Upper lobe of left lung (tissue), 6 donors: ENCODE measurements at regions not wholly inside any gene's neighbourhood (a gene's known extent, or its start where the extent isn't known, plus 50 kb on each side); places are given as distances from the start of the nearest gene placed in this dataset.
"Not testable (repeated sequence)": the region's sequence is repeated elsewhere in the genome, so short reads cannot be mapped to it uniquely, and the experiment has no call there.

Experiments
- ATAC-seq, 2 donors: fragments of 200-7000 bp; cut with Tn5 transposase; one replicate each; pipeline ENCODE4 v1.9.1; 2022; ENCODE audit warnings: mild to moderate bottlenecking in 2 of 2, moderate library complexity in 2 of 2; ENCODE audit not compliant: low FRiP score in 2 of 2
- DNase-seq, 2 donors: peaks; one replicate each; pipeline ENCODE4 v3.0.0-alpha.2; 2019 to 2020
- H3K27ac ChIP-seq, 4 donors: fragments of 200-600 bp; sonication (generic); one replicate each; pipeline ENCODE4 v1.5.1; 2016 to 2019
- H3K27me3 ChIP-seq, 4 donors: fragments of 200-600 bp; sonication (generic); one replicate each; pipeline ENCODE4 v1.5.1; 2017 to 2019
- H3K36me3 ChIP-seq, 4 donors: fragments of 200-600 bp; sonication (generic); one replicate each; pipeline ENCODE4 v1.5.1; 2016 to 2019
- H3K4me1 ChIP-seq, 4 donors: fragments of 200-600 bp; sonication (generic); one replicate each; pipeline ENCODE4 v1.5.1; 2018 to 2019
- H3K4me3 ChIP-seq, 4 donors: fragments of 200-600 bp; sonication (generic); one replicate each; pipeline ENCODE4 v1.5.1; 2017 to 2019; ENCODE audit warnings: mild to moderate bottlenecking in 2 of 4, moderate library complexity in 1 of 4
- H3K9me3 ChIP-seq, 4 donors: fragments of 200-600 bp; sonication (generic); one replicate each; pipeline ENCODE4 v1.5.1; 2018 to 2019
- EP300 ChIP-seq, 4 donors: sonication (generic); formaldehyde crosslinking; IDR thresholded peaks; one replicate each; pipeline ENCODE4 v1.5.1; 2017; ENCODE audit warnings: antibody characterized with exemption in 4 of 4, control low read depth in 2 of 4
- POLR2A ChIP-seq, 4 donors: fragments of 450-650 bp; IDR thresholded peaks; one replicate each; pipeline ENCODE4 v1.5.1; 2016 to 2017; ENCODE audit warnings: antibody characterized with exemption in 4 of 4, mild to moderate bottlenecking in 2 of 4
- POLR2AphosphoS5 ChIP-seq, 2 donors: sonication (generic); formaldehyde crosslinking; IDR thresholded peaks; one replicate each; pipeline ENCODE4 v1.5.1; 2017; ENCODE audit warnings: antibody characterized with exemption in 2 of 2
- WGBS, 2 donors: methylation state at CpG; one replicate each; pipeline ENCODE4 v1.1.5; 2017 to 2018; 5-methylcytosine and 5-hydroxymethylcytosine counted together
- TF ChIP-seq, protein P1 (sequence below), 6 experiments: fragments of 450-650 bp in 4 of 6; fragments of 200-600 bp in 2 of 6; sonication (generic) in 2 of 6; IDR thresholded peaks; one replicate each; pipeline ENCODE4 v1.5.1; 2016 to 2019; ENCODE audit warnings: antibody characterized with exemption in 6 of 6
- donor health status: DM: no; HTN: no; CAD: no; lungs with moderate emphysema.
- donor health status: DM: no; HTN: yes; CAD: no; lungs with severe emphysema.

- WGBS, 2 donors: 84 to 96% methylated on average over 6 of the region's 6 CpGs
- Histone ChIP-seq H3K4me1 (no peaks in the 10 kb centered on the region), H3K27ac (no peak overlapping the region), H3K4me3 (no peak overlapping the region), H3K9me3 (peaks cover 0 to 5% (median under 1%) of the 10 kb centered on the region in 4 donors), H3K36me3 (no peaks in the 10 kb centered on the region), H3K27me3 (no peaks in the 10 kb centered on the region)
- ATAC-seq (no peak), DNase-seq (no peak)
- TF ChIP-seq POLR2AphosphoS5 (IDR thresholded peaks at IDR 0.05) (no peak), EP300 (IDR thresholded peaks at IDR 0.05) (no peak), POLR2A (IDR thresholded peaks at IDR 0.05) (no peak)
- TF ChIP-seq, protein P1, sequence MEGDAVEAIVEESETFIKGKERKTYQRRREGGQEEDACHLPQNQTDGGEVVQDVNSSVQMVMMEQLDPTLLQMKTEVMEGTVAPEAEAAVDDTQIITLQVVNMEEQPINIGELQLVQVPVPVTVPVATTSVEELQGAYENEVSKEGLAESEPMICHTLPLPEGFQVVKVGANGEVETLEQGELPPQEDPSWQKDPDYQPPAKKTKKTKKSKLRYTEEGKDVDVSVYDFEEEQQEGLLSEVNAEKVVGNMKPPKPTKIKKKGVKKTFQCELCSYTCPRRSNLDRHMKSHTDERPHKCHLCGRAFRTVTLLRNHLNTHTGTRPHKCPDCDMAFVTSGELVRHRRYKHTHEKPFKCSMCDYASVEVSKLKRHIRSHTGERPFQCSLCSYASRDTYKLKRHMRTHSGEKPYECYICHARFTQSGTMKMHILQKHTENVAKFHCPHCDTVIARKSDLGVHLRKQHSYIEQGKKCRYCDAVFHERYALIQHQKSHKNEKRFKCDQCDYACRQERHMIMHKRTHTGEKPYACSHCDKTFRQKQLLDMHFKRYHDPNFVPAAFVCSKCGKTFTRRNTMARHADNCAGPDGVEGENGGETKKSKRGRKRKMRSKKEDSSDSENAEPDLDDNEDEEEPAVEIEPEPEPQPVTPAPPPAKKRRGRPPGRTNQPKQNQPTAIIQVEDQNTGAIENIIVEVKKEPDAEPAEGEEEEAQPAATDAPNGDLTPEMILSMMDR (IDR thresholded peaks at IDR 0.05): no peak
These were observed 246.8 kb downstream of the UACA start for GRCh38 chr15:70516408-70517193.

DNA sequence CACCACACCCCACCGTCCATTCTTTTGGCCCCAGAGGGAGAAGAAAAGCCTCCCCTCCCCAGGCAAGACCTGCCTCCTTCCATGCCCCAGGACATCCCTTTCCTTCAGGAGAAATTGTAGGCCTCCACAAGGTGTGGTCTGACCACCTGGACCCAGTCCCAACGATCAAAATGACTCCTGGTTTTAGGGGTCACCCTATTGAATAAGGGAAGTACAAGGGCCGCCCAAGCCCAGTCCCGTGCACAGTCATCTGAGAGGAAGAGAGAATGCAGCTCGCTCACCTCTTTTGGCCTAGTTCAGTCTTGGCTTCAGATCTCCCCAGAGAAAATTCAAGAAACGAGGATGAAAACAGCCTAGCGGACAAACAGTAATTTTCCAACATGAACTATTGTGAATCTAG is 249.1 kb downstream of the UACA start:
- H3K27me3 ChIP-seq: no peaks in the 10 kb centered on the region
- no peak for DNase-seq
- WGBS, 2 donors: 71 to 88% methylated on average over 7 of the region's 7 CpGs

DNA sequence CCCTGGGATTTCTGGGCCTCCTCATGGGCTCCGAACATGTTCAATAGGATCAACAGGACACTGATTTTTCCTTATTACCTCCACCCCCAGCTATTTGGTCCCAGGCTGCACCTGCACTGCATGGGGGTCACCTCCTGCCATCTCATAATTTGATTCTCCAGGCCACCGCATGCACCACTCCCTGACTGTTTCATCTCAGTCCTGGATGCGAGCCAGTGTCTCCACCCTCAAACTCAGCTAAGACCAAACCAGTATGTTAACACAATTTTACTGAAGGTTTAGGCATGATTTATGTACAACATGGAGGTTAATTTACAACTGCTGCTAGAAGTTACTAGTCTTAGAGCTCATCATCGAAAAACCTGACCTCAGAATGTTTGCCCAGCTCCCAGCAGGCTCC is 249.5 kb downstream of the UACA start:
- WGBS, 2 donors: 93 to 98% methylated on average over 4 of the region's 4 CpGs
- no peak for TF ChIP-seq POLR2A (IDR thresholded peaks at IDR 0.05)
- no peak for TF ChIP-seq POLR2AphosphoS5 (IDR thresholded peaks at IDR 0.05)
- TF ChIP-seq, protein P1 (IDR thresholded peaks at IDR 0.05): no peak
- TF ChIP-seq EP300 (IDR thresholded peaks at IDR 0.05): no peak
- Histone ChIP-seq H3K9me3 (peaks cover 5 to 21% (median 17%) of the 10 kb centered on the region in 4 donors), H3K27ac (no peak overlapping the region), H3K4me1 (peaks cover 0 to 6% (median 2%) of the 10 kb centered on the region in 4 donors), H3K27me3 (no peaks in the 10 kb centered on the region), H3K4me3 (no peak overlapping the region), H3K36me3 (no peaks in the 10 kb centered on the region)
- DNase-seq: no peak
- no peak for ATAC-seq

More for the DNA sequence above, 249.1 kb downstream of the UACA start:
- peaks cover 5 to 21% (median 17%) of the 10 kb centered on the region in 4 donors for H3K9me3 ChIP-seq
- H3K27ac ChIP-seq: no peak overlapping the region
- H3K4me1 ChIP-seq: peaks cover 0 to 4% (median 0%) of the 10 kb centered on the region in 4 donors
- H3K4me3 ChIP-seq: no peak overlapping the region
- TF ChIP-seq POLR2AphosphoS5 (IDR thresholded peaks at IDR 0.05): no peak
- TF ChIP-seq, protein P1 (IDR thresholded peaks at IDR 0.05): no peak
- TF ChIP-seq EP300 (IDR thresholded peaks at IDR 0.05): no peak
- no peak for TF ChIP-seq POLR2A (IDR thresholded peaks at IDR 0.05)
- no peak for ATAC-seq
- no peaks in the 10 kb centered on the region for H3K36me3 ChIP-seq

DNA sequence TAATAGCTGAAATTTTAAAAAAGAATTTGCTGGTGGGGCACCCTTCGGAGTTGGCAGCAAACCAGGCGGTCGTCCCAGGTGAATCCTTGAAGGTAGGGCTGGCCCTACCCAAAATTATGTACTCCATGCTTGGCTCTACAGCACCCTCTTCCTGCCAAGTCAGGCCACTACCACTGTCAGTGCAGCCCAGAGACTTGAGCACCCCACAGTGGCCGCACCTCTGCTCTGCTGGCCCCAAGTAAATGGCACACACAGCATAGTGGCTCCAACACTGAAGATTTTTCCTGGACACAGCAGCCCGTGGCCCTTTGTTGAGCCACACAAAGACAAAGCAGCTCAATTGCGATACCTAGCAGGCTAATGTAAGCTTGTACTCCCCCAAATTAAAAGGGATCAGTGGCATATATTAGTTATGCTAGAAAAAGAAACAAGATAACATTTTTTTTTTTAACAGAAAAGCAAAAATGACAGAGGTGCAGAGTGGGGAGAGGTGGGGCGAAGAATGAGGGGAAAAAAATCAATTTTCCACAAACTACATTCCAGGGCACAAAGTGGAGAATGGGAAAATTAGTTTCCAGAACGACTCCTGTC is 250.5 kb downstream of the UACA start:
- ATAC-seq (peak; percentile 69 to 77), DNase-seq (peak in 1 of 2 donors; percentile 80)
- no peaks in the 10 kb centered on the region for H3K27me3 ChIP-seq
- H3K9me3 ChIP-seq: peaks cover 5 to 21% (median 17%) of the 10 kb centered on the region in 4 donors
- no peak overlapping the region for H3K4me3 ChIP-seq
- H3K27ac ChIP-seq: no peak overlapping the region
- peaks cover 5 to 14% (median 10%) of the 10 kb centered on the region in 4 donors for H3K4me1 ChIP-seq
- 77 to 78% methylated on average over 8 of the region's 8 CpGs for WGBS, 2 donors
- TF ChIP-seq POLR2A (IDR thresholded peaks at IDR 0.05) (no peak), EP300 (IDR thresholded peaks at IDR 0.05) (no peak)
- TF ChIP-seq, protein P1 (IDR thresholded peaks at IDR 0.05): peak; percentile 51 to 77 (median 63)
- H3K36me3 ChIP-seq: no peaks in the 10 kb centered on the region

DNA sequence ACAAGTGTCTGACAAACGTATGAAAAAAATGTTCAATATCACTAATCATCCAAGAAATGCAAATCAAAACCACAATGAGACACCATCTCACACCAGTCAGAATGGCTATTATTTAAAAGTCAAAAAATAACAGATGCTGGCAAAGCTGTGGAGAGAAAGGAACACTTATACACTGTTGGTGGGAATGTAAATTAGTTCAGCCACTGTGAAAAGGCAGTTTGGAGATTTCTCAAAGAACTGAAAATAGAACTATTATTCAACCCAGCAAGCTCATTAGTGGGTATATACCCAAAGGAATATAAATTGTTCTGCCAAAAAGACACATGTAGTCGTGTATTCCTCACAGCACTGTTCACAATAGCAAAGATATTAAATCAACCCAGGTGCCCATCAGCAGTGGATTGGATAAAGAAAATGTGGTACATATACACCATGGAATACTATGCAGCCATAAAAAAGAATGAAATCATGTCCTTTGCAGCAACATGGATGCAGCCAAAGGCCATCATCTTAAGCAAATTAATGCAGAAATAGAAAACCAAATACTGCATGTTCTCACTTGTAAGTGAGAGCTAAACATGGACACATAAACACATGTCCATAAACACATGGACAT is 251.3 kb downstream of the UACA start:
- not testable (repeated sequence) for H3K36me3 ChIP-seq, H3K4me3 ChIP-seq, ATAC-seq, H3K27ac ChIP-seq, DNase-seq, H3K27me3 ChIP-seq
- Histone ChIP-seq H3K4me1 (peaks cover 5 to 20% (median 12%) of the 10 kb centered on the region in 4 donors), H3K9me3 (peaks cover 5 to 21% (median 17%) of the 10 kb centered on the region in 4 donors)
- 79 to 94% methylated on average over 2 of the region's 2 CpGs for WGBS, 2 donors
